Activated CD8-positive, alpha-beta memory T cell treated with anti-CD3 and anti-CD28 coated beads, Interleukin-2, amount 50 U/mL, for 4 hours (primary cell): ENCODE measurements at regions not wholly inside any gene's neighbourhood (a gene's known extent, or its start where the extent isn't known, plus 50 kb on each side); places are given as distances from the start of the nearest gene placed in this dataset.
"Not testable (repeated sequence)": the region's sequence is repeated elsewhere in the genome, so short reads cannot be mapped to it uniquely, and the experiment has no call there.

Experiments used
- DNase-seq: peaks from one replicate; pipeline ENCODE4 v3.0.0-alpha.2; 2020

DNA sequence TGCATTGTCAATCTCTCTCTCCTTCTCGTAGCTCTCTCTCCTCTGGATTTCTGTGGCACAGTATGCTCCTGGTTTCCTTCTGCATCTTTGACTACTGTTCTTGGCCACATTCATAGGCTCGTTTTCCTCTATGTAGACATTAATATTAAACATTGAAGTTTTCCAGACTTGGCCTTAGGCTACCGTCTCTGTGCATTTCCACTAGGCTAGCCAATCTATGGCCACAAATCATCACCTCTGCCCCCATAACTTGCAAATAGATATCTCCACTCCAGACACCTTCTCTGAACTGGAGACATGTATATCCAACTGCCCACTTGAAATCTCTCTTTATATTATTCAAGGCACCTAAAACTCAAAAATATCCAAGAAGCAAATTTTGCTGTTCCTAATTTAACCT is 768.5 kb downstream of the TSN start:
- DNase-seq, result no peak

DNA sequence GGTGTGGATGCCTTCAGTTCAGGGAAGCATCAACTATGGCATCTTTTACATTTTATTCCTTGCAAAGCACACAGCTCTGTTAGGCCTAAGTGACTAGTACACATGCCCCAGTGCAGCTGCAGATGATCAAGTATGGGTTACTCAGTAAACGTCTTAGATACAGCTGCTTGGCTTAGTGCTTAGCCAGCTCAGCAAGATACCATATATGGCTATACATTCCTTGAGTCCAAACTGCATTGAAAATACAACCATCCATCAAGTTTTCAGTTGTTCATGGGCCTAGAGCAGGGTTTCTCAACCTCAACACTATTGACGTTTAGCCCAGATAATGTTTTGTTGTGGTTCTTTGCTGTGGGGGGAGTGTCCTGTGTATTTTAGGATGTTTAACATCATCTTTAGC is 769.9 kb downstream of the TSN start:
- no peak for DNase-seq

DNA sequence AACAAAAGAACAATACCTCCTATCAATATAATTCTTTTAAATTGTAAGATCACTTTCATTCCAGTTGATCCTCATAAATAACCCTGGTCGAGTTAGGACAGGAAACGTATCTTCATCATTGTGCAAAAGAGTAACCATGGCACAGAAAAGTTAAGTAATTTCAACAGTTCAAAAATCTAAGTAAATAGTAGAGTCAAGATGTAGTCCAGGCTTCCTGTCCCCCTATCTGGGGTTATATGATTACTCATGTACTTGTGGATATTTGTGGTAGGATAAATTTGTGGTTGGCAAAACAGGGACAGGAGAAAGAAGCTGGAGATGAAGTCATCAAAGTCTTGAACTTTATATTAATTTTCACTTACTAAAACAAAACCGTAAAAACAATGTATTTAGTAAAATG is 772.6 kb downstream of the TSN start:
- no peak for DNase-seq

DNA sequence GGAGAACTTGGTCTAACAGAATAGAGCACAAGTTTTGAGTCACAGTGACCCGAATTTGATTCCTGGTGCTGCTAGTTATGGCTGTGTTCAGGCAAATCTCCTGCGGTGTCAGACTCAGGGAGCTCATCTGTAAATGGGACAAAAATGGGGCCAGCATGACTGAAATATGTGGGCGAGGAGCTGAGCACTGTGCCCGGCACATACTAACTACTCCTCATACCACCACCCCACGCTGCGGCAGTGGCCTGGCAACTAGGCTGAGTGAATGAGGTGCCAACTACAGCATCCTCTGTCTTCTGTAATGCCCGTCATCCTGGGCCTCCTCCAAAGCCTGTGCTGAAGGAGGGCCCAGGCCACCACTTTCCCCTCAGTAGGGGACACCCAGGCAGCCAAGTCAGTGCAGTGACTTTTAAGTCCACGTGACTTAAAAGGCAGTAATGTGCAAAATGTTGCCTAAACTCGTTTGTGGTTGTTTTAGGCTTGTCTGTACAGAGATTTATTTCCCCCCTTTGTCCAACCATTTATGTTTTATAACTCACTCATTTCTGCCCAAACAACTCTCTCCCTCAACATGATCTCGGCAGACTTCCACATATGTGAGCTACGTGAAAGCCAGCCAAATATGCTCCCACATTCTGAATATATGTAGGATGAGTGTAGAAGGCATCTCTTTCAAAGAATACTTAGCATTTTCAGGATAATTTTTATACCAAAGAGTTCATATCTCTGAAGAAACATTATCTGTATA is 773.7 kb downstream of the TSN start:
- no peak for DNase-seq

DNA sequence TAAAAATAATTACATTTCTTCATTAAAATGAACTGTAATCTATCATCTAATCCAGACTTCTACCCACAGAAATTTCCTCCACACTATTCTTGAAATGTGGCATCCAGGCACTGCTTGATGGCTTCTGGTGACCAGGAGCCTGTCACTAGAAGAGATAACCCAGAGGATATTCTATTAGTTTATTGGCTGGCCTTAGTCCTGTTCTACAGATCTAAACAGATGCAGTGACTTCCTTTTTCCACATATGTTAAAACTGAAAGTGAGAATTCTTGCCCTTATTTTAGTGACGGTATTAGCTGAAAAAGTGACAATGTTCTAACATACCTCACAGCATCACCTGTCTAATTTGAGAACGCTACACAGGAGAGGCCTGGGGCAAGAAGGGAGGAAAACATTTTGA is 775.4 kb downstream of the TSN start:
- DNase-seq, result no peak

DNA sequence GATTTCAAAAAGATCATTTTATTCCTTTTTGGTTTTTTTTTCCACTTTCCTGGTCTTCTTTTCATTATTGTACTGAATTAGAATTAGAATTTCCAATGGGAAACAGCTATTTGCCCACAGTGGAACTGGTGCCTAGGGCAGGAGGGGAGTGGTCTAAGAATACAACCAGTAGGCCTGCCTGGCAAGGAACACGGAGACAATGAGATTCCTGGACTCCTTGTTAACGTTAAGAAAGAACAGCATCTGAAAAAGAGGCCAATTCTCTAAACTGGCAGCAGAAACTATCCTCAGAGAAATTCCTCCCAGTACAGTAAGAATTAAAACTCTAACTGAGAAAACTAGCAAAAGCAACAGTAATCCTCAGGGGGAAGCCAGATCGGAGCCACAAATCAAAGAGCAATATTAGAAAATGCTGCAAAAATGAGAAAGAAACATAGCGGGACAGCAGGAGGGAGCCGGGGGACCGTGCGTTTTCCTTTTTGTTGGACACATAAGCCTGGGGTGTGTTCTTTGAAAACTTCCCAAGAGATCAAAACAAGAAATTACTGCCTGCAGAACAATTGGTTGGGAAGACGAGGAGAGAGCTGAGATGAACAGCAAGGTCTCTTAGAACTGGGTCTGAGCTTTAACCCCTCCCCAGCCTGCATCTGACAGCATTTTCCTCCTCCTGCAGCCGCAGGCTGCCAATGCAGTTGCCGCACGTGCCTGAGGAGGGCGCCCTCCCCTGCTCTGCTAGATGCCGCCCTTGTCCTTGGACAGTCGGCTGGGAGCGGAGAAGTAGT is 776.0 kb downstream of the TSN start:
- no peak for DNase-seq

DNA sequence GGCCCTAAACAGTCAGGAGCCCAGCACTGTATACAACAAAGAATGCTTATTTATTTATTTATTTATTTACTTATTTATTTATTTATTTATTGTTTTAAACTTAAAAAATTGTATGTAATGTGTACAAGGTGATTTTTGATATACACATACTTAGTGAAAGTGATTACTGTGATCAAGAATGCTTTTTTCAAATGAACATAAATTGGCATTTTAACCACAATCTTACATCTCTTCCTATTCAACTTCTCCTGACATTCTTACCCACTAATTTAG is 776.6 kb downstream of the TSN start:
- DNase-seq, result no peak

DNA sequence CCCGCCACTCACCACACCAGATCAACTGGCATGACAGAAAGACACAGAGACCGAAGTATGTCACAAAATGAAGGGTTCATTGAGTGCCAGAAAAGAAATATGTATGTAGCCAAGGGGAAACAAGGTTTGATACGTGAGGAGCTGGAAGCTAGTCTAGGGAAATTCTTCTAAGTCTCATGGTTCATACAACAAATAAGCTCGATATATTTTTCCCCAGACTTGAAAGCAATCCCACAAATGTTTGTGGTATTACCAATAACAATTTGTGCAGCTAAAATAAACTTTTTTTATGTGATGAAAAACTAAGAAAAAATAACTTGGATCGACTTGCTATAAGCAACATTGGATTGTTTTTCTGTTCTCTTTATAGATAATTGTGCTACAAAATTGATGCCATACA is 777.0 kb downstream of the TSN start:
- DNase-seq, result no peak

DNA sequence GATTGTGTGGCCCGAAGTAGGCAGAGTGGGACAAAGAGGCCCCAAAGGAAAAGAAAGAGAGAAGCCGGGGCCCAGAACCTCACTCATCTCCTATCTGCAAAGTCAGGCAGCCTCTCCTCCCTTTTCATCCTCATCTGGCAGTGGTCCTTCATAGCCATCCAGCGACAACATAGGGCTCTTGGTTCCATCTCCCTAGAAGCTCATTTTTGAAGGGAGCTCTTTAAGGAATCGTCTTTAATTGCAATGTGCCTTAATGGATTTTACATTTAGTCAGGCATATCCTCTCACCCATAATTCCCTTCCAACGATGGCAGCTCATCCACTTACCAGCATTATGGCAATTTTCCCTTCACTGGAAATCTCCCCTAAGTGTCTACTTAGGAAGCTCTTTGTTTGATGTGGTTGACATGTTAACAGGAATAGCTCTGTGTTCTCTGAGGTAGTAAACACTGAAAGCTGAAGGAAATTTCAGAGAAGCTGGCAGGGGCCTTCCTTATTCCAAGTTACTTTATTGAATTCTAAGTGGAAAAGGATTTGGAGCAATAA is 780.6 kb downstream of the TSN start:
- DNase-seq, result no peak

DNA sequence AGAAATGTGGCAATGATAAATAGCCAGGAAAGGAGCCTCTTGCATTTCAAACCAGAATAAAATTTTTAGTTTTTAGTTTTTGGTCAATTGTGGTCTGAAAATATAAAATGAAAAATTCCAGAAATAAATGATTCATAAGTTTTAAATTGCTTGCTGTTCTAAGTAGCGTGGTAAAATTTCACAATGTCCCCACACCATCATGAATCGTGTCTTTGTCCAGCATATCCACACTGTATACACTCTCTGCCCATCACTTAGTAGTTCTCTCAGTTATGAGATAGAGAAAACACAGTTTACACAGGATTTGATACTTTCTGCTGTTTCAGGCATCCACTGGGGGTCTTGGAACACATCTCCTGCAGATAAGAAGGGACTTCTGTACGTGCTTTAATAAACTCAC is 783.9 kb downstream of the TSN start:
- DNase-seq, result no peak

DNA sequence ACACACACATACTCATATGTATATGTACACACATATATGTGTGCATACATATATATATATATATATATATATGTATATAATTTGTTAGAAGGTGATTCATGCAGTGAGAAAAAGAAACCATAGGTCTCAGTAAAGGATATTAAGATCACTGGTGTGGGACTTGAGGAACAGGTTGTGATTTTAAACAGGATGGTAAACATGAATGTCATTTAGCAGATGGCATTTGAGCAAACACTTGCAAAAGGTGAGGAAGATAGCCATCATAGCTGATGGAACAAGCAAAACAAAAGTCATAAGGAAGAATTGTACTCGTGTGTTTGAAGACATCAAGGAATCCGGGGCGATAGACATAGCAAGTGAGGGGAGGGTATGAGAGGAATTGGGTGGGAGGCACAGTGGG is 784.5 kb downstream of the TSN start:
- no peak for DNase-seq

DNA sequence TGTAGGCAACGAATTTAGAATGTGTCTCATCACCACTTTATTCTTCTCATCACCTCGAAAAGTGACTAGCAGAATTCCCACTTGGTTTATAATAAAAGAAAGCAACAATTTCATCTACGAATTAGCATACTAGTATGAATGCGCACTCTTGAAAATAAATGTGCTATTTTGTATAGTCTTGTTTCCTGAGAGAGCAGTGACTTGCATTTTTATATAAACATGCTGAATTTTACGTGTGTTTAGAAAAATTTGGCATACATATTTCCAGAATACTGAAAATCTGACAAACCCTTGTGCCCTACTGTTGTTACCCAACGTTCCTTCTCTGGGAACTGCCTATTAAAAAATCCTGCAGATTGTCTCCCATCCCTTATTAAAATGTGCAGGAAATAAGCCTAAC is 786.8 kb downstream of the TSN start:
- no peak for DNase-seq

DNA sequence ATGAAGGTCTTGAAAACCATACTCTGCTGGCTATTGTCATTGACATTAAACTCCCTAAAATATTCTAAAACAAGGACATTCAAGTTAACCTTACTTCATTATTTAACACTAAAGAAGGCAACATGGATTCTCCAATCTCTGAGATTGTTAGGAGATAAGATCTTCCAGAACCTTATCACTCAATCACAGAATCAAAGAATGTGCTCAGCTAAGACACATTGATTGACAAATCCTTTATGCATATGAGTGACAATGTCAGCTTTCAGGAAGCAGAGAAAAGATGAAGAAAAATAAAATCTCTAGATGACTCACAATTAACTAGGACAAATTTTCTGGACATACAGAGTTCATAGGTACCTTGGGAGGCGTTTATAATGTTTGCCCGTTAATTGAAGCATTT is 787.2 kb downstream of the TSN start:
- DNase-seq, result no peak

DNA sequence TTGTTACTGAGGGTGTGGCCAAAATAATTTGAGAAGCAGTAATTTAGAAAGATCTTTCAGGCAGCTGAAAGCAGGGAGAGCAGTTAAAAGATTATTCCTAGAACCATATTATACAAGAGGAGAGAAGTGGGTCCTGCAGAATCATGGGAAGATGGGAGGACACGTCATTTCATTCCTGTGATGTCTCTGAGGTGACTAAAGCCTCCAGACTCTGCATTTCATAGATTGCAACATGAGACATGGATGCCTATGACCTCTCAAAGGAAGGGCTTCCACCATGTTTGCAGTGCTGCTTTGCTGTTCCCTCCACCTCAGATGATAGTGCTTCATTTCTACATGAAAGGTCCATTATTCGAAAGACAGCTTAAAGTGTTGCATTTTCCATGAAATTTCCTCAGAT is 788.4 kb downstream of the TSN start:
- DNase-seq, result no peak

DNA sequence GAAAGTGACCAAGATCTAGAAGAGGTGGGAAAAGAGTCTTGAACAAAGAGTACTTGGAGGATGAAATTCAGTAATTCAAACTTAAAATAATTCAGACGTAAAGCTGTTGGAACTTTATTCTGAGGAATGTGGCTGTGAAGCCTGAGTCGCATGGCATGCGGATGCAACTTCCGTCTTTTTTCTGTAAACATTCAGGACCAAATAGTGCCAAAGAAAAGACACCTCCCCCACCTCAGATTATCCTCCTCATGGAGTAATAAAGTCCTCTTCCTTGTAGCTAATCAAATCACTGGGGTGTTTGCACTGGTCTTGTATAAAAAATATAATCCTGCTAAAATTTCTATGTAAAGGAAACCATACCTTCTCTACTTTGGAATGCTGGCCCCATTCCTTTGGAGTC is 790.4 kb downstream of the TSN start:
- DNase-seq, result no peak

DNA sequence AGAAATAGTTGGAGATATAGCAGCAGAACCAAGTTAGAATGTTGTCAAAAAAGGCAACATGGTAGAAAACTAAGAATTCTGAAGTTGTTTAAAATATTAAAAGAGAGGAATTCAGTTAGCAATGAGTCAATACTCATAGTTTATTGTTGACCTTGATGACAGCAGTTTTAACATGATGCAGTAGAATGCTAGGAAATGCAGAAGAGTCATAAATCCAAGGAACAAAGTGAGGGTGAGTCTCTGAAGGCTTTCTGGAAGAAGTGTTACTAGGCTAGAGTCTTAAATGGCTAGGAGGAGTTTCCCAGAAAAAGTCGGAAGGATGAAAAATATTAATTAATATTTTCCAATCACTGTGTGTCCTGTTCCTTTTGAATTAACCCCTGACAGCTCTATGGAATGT is 807.3 kb downstream of the TSN start:
- no peak for DNase-seq

DNA sequence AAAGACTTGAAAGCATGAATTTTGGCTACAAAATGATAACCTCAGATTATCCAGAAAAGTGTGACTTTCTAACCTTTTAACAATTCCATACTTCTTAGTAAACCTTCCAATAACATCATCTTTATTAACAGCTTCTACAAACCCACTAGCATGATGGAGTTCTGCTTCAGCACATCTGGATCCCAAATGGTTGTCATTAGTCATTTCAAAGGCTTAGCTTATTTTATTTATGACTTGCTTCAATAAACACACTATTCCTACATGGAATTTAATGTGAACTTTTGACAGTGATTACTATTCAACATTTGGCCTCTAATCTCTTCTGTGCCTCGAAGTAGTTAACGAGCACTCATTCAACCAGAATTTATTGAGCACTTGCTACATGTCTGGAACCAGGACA is 808.3 kb downstream of the TSN start:
- DNase-seq, result no peak

DNA sequence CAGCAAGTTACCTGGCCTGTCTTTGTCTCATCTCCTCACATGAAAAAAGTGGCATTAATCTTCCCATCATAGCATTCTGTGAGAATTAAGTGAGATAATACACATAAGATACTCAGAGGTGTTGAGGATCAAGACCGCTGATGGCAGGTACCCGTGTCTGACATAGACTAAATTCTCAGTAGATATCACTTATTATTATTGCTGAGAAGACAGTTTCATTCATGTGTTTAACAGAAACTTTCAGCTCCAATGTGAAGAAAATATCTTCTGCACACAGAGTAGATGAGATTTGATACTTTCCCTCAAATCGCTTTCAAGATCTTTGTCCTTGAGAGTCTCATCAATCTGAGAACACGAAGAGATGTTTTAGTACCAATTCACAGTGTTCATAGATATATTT is 809.4 kb downstream of the TSN start:
- DNase-seq, result no peak

DNA sequence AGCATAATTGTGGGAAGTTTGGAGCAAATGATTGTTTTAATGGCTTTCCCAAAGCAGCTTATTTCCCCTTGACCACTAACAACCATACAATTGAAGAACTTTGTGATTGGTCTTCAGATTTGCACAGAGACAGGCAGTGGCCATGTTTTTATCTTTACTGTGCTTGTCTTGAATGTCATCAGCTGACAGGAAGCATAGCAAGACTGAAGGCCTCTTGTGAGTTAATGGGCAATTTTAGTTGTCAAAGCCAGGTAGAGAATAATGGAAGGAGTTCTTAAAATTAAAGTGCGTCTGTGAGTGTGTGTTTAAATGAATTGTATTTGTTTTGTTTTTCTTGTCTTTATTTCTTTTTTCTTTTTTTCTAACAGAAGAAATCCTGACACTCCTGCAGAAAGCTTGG is 809.9 kb downstream of the TSN start:
- DNase-seq, result no peak

DNA sequence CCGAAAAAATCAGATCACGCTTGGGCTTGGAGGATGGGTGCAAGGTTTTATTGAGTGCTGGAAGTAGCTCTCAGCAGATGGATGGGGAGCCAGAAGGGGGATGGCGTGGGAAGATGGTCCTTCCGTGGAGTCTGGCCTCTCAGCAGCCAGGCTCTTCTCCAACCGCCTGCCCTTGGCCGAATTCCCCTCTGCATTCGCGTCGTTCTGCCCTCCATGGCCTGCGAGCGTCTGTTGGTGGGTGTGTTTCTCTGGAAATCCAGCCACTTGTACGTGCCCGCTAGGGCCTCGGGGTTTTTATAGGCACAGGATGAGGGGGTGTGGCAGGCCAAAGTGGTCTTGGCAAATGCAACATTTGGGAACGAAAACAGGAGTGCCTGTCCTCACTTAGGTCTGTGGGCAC is 815.2 kb downstream of the TSN start:
- DNase-seq, result no peak

DNA sequence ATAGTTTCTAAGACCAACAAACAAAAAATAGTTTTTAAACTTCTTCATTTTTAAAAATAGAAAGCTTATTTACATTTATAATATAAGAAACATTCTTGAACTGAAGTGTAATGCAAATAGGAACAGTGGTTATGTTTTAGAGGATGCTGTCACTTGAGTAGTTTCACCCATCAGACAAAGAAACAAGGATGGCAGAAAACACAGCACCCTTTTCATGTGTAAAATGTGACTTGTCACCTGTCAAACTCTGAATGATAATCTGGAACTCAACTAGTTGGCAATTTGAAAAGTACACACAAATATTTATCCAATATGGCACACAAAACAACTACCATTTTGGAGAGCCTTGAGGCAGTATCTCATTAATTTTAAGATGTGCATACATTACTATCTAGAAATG is 816.0 kb downstream of the TSN start:
- DNase-seq, result not testable (repeated sequence)

DNA sequence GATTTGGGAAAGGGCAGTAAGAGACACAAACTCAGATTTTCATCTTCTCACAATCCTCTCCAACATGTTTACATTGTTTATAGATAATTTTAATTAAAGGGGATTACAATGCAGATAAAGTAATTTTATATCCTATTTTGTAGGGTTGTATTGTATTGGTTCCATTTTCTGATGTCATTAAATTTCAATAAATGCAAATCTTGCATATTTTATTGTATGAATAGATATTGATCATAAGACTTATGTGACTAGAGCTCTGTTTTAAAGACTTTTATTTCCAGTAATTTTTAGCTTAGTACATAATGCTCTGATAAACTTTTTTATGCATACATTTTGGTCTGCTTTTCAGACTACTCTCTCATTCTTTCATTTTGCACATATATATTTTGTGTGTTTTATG is 819.6 kb downstream of the TSN start:
- DNase-seq, result no peak

DNA sequence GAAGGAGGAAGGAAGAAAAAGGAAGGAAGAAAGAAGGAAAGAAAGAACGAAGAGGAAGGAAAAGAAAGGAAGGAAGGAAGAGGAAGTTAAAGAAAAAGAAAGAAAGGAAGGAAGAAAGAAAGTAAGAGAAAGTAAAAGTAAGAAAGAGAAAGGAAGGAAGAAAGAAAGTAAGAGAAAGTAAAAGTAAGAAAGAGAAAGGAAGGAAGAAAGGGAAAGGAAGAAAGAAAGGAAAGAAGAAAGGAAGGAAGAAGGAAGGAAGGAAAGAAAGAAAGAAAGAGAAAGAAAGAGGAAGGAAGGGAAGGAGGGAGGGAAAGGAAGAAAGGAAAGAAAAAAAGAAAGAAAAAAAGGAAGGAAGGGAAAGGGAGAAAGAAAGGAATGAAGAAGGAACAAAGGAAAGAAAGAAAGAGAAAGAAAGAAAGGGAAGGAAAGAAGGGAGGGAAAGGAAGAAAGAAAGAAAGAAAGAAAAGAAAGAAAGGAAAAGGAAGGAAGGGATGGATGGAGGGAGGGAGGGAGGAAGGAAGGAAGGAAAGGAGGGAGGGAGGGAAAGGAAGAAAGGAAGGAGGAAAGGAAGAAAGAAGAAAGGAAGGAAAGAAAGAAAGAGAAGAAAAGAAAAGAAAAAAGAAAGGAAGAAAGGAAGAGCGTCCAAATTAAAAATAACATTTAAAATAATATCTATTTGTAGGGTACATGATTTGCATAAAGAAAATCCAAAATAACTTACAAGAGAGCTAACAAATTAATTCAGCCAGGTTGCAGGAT is 827.9 kb downstream of the TSN start:
- no peak for DNase-seq

DNA sequence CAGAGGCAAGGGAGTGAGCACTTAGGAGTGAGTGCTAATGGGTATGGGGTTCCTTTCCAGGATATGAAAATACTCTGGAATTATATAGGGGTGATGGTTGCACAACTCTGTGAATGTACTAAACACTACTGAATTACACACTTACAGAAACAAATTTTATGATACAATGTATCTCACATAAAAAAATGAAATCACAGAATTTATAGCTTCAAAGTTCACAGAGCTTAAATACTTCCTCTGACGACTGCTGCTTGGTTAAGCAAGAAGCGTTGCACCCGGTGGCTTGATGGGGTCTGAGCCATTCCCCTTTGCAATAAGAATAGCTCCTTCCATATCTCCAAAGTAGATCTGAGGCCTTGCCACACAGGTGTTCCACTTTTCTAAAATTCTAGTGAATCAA is 835.1 kb downstream of the TSN start:
- no peak for DNase-seq
